DND-41 (cell line): ENCODE measurements at regions not wholly inside any gene's neighbourhood (a gene's known extent, or its start where the extent isn't known, plus 50 kb on each side); places are given as distances from the start of the nearest gene placed in this dataset.

ENCODE experiments used
- ATAC-seq: fragments of 200-7000 bp; cut with Tn5 transposase; 3 replicates; pipeline ENCODE4 v1.9.1; 2021; ENCODE audit warnings: low read depth; ENCODE audit not compliant: insufficient read depth
- DNase-seq: peaks from one replicate; pipeline ENCODE4 v3.0.0-alpha.2; 2020
- H2AFZ ChIP-seq: 2 replicates; pipeline ENCODE4 v1.6.0; 2012; ENCODE audit warnings: low read depth, low read length
- H3K27ac ChIP-seq: 2 replicates; pipeline ENCODE4 v1.5.1; 2012; ENCODE audit warnings: low read length, inconsistent platforms
- H3K27me3 ChIP-seq: fragments of 200-600 bp; sonication (generic); 2 replicates; pipeline ENCODE4 v1.6.0; 2012; ENCODE audit warnings: low read length, mild to moderate bottlenecking, inconsistent platforms; ENCODE audit not compliant: insufficient read depth, poor library complexity
- H3K36me3 ChIP-seq: 2 replicates; pipeline ENCODE4 v1.5.1; 2012; ENCODE audit warnings: low read length, inconsistent platforms; ENCODE audit not compliant: insufficient read depth
- H3K4me1 ChIP-seq: 2 replicates; pipeline ENCODE4 v1.5.1; 2012; ENCODE audit warnings: mild to moderate bottlenecking, low read length; ENCODE audit not compliant: insufficient read depth
- H3K4me2 ChIP-seq: 2 replicates; pipeline ENCODE4 v1.6.0; 2012; ENCODE audit warnings: mild to moderate bottlenecking, moderate library complexity, low read length, inconsistent platforms; ENCODE audit not compliant: insufficient read depth
- H3K4me3 ChIP-seq, 2 experiments: fragments of 200-600 bp in 1 of 2; shearing (Covaris generic) in 1 of 2; 2 replicates each; pipeline ENCODE4 v1.5.1; 2012 to 2016; ENCODE audit warnings: inconsistent platforms in 2 of 2, low read length in 2 of 2, mild to moderate bottlenecking in 2 of 2, low read depth in 1 of 2, moderate library complexity in 1 of 2
- H3K79me2 ChIP-seq: 2 replicates; pipeline ENCODE4 v1.6.0; 2012; ENCODE audit warnings: low read length, inconsistent platforms; ENCODE audit not compliant: insufficient read depth
- H3K9ac ChIP-seq: 2 replicates; pipeline ENCODE4 v1.6.0; 2012; ENCODE audit warnings: low read depth, mild to moderate bottlenecking, inconsistent platforms, low read length, moderate library complexity
- H3K9me3 ChIP-seq: 2 replicates; pipeline ENCODE4 v1.5.1; 2012; ENCODE audit warnings: low read length, moderate library complexity, mild to moderate bottlenecking, inconsistent platforms; ENCODE audit not compliant: insufficient read depth, severe bottlenecking
- H4K20me1 ChIP-seq: 2 replicates; pipeline ENCODE4 v1.6.0; 2012; ENCODE audit warnings: low read length; ENCODE audit not compliant: insufficient read depth
- CTCF ChIP-seq: IDR thresholded peaks from 2 replicates; pipeline ENCODE4 v1.5.1; 2012; ENCODE audit warnings: borderline replicate concordance, low read length, moderate library complexity, mild to moderate bottlenecking; ENCODE audit not compliant: poor library complexity, severe bottlenecking; ENCODE audit errors: extremely low read depth
- EZH2 ChIP-seq: IDR thresholded peaks from 3 replicates; pipeline ENCODE4 v1.6.1; 2012; ENCODE audit warnings: borderline replicate concordance, low read depth, mild to moderate bottlenecking, moderate library complexity, low read length, inconsistent platforms; ENCODE audit not compliant: severe bottlenecking

GRCh38 chr19:31211088-31211487 lies 138.1 kb downstream of the TSHZ3 start:
- Histone ChIP-seq H3K4me1 (peaks cover 16% of the 10 kb centered on the region), H3K27ac (no peak overlapping the region), H3K27me3 (no peaks in the 10 kb centered on the region), H3K36me3 (no peaks in the 10 kb centered on the region), H3K4me3 (no peak overlapping the region), H3K4me2 (no peak overlapping the region), H3K79me2 (no peaks in the 10 kb centered on the region), H3K9ac (no peak overlapping the region), H4K20me1 (no peaks in the 10 kb centered on the region), H2AFZ (no peak overlapping the region), H3K9me3 (no peaks in the 10 kb centered on the region)
- ATAC-seq (no peak), DNase-seq (no peak)
- TF ChIP-seq CTCF, result no peak
- TF ChIP-seq EZH2, result no peak

- no peaks in the 10 kb centered on the region for H3K4me1 ChIP-seq
- ATAC-seq (no peak), DNase-seq (no peak)
Observed at GRCh38 chr19:31205887-31206518, 143.2 kb downstream of the TSHZ3 start.

GRCh38 chr19:31204115-31204514 lies 145.1 kb downstream of the TSHZ3 start:
- TF ChIP-seq CTCF (no peak), EZH2 (no peak)
- H3K79me2 ChIP-seq, result no peaks in the 10 kb centered on the region
- no peak overlapping the region for H3K4me2 ChIP-seq
- no peaks in the 10 kb centered on the region for H3K4me1 ChIP-seq
- H3K9ac ChIP-seq, result no peak overlapping the region
- no peaks in the 10 kb centered on the region for H3K9me3 ChIP-seq
- no peak overlapping the region for H3K4me3 ChIP-seq
- no peak overlapping the region for H2AFZ ChIP-seq
- ATAC-seq (no peak), DNase-seq (no peak)
- no peak overlapping the region for H3K27ac ChIP-seq
- no peaks in the 10 kb centered on the region for H4K20me1 ChIP-seq
- no peaks in the 10 kb centered on the region for H3K36me3 ChIP-seq
- H3K27me3 ChIP-seq, result peaks cover 18% of the 10 kb centered on the region

More at GRCh38 chr19:31205887-31206518, 143.2 kb downstream of the TSHZ3 start:
- Histone ChIP-seq H3K9me3 (no peaks in the 10 kb centered on the region), H3K27ac (no peak overlapping the region), H3K79me2 (no peaks in the 10 kb centered on the region), H2AFZ (no peak overlapping the region), H3K4me2 (no peak overlapping the region), H3K27me3 (peaks cover 14% of the 10 kb centered on the region), H4K20me1 (no peaks in the 10 kb centered on the region), H3K4me3 (no peak overlapping the region), H3K9ac (no peak overlapping the region), H3K36me3 (no peaks in the 10 kb centered on the region)
- TF ChIP-seq CTCF, result no peak
- TF ChIP-seq EZH2, result no peak

GRCh38 chr19:31185261-31185660 lies 164.0 kb downstream of the TSHZ3 start:
- no peak for ATAC-seq
- no peak for TF ChIP-seq CTCF
- TF ChIP-seq EZH2, result no peak

More at GRCh38 chr19:31185261-31185660, 164.0 kb downstream of the TSHZ3 start:
- Histone ChIP-seq H3K9me3 (peaks cover 7% of the 10 kb centered on the region), H3K36me3 (no peaks in the 10 kb centered on the region), H3K27me3 (peaks cover 5% of the 10 kb centered on the region), H3K9ac (no peak overlapping the region), H3K79me2 (no peaks in the 10 kb centered on the region), H3K4me2 (no peak overlapping the region), H3K4me1 (no peaks in the 10 kb centered on the region), H3K27ac (no peak overlapping the region), H2AFZ (no peak overlapping the region), H3K4me3 (no peak overlapping the region), H4K20me1 (no peaks in the 10 kb centered on the region)
- DNase-seq, result no peak
